ENCODE measurements at regions not wholly inside any gene's neighbourhood (a gene's known extent, or its start where the extent isn't known, plus 50 kb on each side); places are given as distances from the start of the nearest gene placed in this dataset.

DNA sequence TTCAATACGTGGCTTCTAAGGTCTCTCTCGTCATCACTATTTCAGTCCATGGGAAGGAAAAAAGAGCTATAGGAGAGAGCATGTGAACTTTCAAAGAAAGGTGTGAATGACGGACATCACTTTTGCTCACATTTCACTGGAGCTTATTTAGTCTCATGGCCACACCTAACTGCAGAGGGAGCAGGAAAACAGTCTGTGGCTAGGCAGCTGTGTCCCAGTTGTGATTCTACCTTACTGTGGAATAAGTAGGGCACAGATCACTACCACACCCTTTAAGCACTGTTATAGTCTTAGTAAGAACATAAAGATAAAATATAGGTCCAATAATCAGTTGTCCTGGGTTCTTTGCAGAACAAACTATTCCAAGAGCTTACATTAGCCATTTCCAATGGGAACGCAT, 192.9 kb downstream of the NRIP1 start:
- Histone ChIP-seq H3K4me3 (ENCODE audit: low read depth, low read length) (no peak overlapping the region), H3K27ac (ENCODE audit: low read depth, low read length) (no peak overlapping the region), H3K36me3 (ENCODE audit: control insufficient read depth, insufficient read depth, low read length) (no peaks in the 10 kb centered on the region), H3K9me3 (ENCODE audit: control insufficient read depth, insufficient read depth, low read length) (no peaks in the 10 kb centered on the region), H3K4me1 (ENCODE audit: control insufficient read depth, insufficient read depth, low read length) (peaks cover 3% of the 10 kb centered on the region), H3K27me3 (ENCODE audit: control insufficient read depth, insufficient read depth, low read length) (no peaks in the 10 kb centered on the region)
- DNase-seq (ENCODE audit: low read depth in 4 of 6, low spot score in 6 of 6): no peak
- WGBS (ENCODE audit: insufficient coverage): 100% methylated on average over 3 of the region's 4 CpGs

DNA sequence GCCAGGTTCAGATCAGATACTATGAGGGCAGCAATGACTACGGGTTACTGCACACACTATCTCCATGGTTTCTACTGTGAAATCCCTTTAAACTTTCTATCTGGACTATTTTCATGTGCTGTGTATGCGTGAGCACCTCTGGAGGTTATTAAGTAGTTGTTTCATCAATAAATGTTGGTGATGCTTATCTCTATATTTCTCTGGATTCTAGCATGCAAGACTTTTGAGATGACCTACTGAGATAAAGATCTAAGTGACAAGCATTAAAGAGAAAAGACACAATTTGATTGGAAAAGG, 194.0 kb downstream of the NRIP1 start:
- no peaks in the 10 kb centered on the region for H3K36me3 ChIP-seq (ENCODE audit: control insufficient read depth, insufficient read depth, low read length)
- no peaks in the 10 kb centered on the region for H3K4me1 ChIP-seq (ENCODE audit: control insufficient read depth, insufficient read depth, low read length)
- no CpG with 5 or more reads among the region's 2 CpGs for WGBS (ENCODE audit: insufficient coverage)
- no peaks in the 10 kb centered on the region for H3K9me3 ChIP-seq (ENCODE audit: control insufficient read depth, insufficient read depth, low read length)
- no peaks in the 10 kb centered on the region for H3K27me3 ChIP-seq (ENCODE audit: control insufficient read depth, insufficient read depth, low read length)
- H3K4me3 ChIP-seq (ENCODE audit: low read depth, low read length): no peak overlapping the region
- H3K27ac ChIP-seq (ENCODE audit: low read depth, low read length): no peak overlapping the region
- DNase-seq (ENCODE audit: low read depth in 4 of 6, low spot score in 6 of 6): no peak

DNA sequence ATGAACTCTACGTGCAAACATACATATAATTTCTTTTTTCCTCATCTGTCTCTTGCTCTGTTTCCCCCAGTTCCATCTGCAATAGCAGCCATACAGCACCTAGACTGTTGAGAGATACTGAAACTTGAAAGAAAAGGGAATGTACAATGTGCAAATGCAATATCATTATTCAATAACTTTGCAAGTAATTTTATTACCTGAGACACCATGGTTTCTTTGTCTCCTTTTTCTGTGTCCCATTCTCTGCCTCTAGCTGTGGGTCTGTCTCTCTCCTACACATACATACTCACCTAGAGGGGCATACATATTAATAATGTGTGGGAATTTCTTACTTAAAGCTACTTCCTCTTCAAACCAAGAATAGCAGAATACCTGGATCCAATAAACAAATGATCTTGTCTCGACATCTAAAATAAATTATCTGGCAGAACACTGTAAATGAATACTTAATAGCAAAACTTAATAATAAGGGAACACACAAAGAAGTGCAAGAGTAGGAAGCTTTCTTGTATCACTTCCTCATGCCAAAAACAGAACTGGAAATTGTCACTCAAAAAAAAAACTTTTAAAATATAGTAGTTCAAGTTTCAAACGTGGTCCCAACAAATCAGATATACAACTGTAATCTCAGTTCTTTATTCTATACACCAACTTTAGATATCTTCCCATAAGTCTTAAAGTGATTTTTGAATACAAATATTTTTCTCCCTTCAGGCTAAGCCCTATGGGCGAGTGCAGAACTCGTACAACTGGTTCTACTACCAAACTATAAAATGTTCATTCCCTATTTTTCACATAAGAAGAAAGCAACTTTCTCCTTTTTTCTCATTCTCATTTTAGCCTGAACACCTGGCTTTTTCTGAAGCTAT, 194.6 kb downstream of the NRIP1 start:
- Histone ChIP-seq H3K4me1 (ENCODE audit: control insufficient read depth, insufficient read depth, low read length) (no peaks in the 10 kb centered on the region), H3K36me3 (ENCODE audit: control insufficient read depth, insufficient read depth, low read length) (no peaks in the 10 kb centered on the region), H3K9me3 (ENCODE audit: control insufficient read depth, insufficient read depth, low read length) (no peaks in the 10 kb centered on the region), H3K4me3 (ENCODE audit: low read depth, low read length) (no peak overlapping the region), H3K27me3 (ENCODE audit: control insufficient read depth, insufficient read depth, low read length) (no peaks in the 10 kb centered on the region), H3K27ac (ENCODE audit: low read depth, low read length) (no peak overlapping the region)
- 69% methylated on average over 2 of the region's 5 CpGs for WGBS (ENCODE audit: insufficient coverage)
- DNase-seq (ENCODE audit: low read depth in 4 of 6, low spot score in 6 of 6): no peak

DNA sequence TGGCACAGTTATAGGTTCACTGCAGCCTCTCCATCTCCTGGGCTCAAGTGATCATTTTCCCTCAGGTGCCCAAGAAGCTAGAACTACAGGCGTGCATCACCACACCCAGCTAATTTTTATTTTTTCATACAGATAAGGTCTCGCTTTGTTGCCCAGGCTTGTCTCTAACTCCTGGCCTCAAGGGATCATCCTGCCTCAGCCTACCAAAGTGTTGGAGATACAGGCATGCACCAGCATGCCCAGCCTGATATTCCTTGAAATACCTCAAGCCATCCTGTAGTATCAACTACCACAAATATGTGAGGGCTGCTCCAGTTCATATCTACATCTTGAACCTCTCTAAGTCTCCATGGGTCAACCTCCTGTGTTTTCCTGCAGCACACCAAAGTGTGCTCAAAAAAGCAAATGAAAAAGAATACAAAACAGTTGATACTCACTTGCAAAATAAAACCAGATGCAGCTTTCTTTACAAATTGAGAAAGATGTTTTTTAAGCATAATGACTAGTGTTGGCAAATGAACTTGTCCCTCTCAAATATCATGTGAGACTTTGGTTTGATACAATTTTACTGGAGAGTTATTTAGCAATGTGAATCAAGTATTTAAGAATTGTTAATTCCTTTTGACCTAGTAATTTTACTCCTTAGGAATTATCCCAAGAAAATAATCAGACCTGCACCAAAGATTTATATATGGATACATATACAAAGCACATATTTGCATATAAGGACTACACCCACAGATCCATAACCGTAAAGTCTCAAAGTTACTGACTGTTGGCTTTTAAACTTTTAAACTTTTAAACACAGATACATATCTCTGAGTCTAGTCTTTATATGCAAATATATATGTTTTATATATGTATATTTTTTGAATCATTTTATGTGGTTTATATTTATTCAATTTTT, 197.7 kb downstream of the NRIP1 start:
- H3K4me3 ChIP-seq (ENCODE audit: low read depth, low read length): no peak overlapping the region
- H3K27me3 ChIP-seq (ENCODE audit: control insufficient read depth, insufficient read depth, low read length): no peaks in the 10 kb centered on the region
- DNase-seq (ENCODE audit: low read depth in 4 of 6, low spot score in 6 of 6): no peak
- H3K9me3 ChIP-seq (ENCODE audit: control insufficient read depth, insufficient read depth, low read length): no peaks in the 10 kb centered on the region
- no peaks in the 10 kb centered on the region for H3K4me1 ChIP-seq (ENCODE audit: control insufficient read depth, insufficient read depth, low read length)
- no peaks in the 10 kb centered on the region for H3K36me3 ChIP-seq (ENCODE audit: control insufficient read depth, insufficient read depth, low read length)
- H3K27ac ChIP-seq (ENCODE audit: low read depth, low read length): no peak overlapping the region
- WGBS (ENCODE audit: insufficient coverage): 95% methylated on average over 2 of the region's 3 CpGs

DNA sequence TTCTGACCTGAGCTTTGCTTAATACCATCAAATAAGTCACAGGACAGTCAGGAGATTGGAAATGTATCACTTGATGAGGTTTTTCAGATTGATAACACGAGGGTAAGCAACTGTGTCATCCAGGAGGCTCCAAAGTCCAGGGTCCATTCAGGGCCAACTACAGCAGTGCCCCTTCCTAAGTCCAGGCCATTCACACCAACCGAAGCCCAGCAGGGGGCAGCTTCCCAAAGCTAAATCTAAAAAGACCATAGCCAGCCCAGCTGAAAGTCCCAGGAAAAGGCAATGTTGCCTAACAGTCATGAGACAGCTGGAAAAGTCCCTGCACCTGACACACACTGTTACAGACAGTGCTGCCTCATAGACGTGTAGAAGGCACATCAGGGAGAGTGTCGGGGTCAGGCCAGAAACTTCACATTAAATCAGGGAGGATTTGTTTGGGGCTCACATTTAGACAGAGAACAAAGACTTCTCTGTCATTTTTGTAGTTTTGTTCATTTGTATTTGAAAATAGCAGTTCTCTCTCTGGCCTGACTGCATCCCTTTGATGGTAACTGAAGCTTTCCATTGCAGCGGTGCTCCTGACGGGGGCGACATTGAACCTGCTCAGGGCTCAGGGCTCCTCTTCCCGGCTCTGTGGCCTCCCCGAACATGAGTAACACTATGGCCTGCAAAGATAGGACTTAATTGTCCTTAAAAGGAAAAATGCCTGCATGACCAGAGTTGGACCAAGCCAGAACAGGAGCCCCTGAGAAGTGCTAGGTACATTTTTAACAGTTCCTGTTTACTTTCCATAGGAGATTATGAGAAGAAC, 200.4 kb downstream of the NRIP1 start:
- Histone ChIP-seq H3K9me3 (ENCODE audit: control insufficient read depth, insufficient read depth, low read length) (peaks cover 2% of the 10 kb centered on the region), H3K27ac (ENCODE audit: low read depth, low read length) (no peak overlapping the region), H3K4me3 (ENCODE audit: low read depth, low read length) (no peak overlapping the region), H3K36me3 (ENCODE audit: control insufficient read depth, insufficient read depth, low read length) (no peaks in the 10 kb centered on the region), H3K4me1 (ENCODE audit: control insufficient read depth, insufficient read depth, low read length) (no peaks in the 10 kb centered on the region), H3K27me3 (ENCODE audit: control insufficient read depth, insufficient read depth, low read length) (no peaks in the 10 kb centered on the region)
- DNase-seq (ENCODE audit: low read depth in 4 of 6, low spot score in 6 of 6): peak in 3 of 6 donors; percentile 26 to 76 (median 69)
- WGBS (ENCODE audit: insufficient coverage): 36% methylated on average over 8 of the region's 9 CpGs

DNA sequence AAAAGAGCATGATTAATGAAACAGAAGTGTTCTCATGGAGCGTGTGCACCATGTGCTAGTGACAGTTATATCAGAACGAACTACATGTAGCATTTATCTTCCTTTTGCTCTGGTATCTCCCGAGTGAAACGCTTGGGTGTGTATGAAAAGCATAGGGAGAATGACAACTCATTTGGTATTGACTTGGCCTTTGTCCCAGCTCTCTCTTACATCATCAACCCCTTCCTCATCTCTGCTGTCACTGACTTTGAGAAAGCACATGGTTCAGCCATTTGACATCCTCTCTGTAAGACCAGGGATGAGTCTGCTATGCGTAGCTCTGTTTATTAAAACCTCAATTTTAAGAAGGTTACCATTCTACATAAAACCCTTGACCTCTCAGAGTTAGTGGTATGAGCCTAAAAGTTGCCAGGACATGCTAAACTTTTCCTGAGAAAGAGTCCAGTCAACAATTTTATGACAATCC, 201.0 kb downstream of the NRIP1 start:
- Histone ChIP-seq H3K27me3 (ENCODE audit: control insufficient read depth, insufficient read depth, low read length) (no peaks in the 10 kb centered on the region), H3K27ac (ENCODE audit: low read depth, low read length) (no peak overlapping the region), H3K36me3 (ENCODE audit: control insufficient read depth, insufficient read depth, low read length) (no peaks in the 10 kb centered on the region), H3K9me3 (ENCODE audit: control insufficient read depth, insufficient read depth, low read length) (peaks cover 2% of the 10 kb centered on the region), H3K4me3 (ENCODE audit: low read depth, low read length) (no peak overlapping the region), H3K4me1 (ENCODE audit: control insufficient read depth, insufficient read depth, low read length) (no peaks in the 10 kb centered on the region)
- no CpG with 5 or more reads among the region's 5 CpGs for WGBS (ENCODE audit: insufficient coverage)
- no peak for DNase-seq (ENCODE audit: low read depth in 4 of 6, low spot score in 6 of 6)

DNA sequence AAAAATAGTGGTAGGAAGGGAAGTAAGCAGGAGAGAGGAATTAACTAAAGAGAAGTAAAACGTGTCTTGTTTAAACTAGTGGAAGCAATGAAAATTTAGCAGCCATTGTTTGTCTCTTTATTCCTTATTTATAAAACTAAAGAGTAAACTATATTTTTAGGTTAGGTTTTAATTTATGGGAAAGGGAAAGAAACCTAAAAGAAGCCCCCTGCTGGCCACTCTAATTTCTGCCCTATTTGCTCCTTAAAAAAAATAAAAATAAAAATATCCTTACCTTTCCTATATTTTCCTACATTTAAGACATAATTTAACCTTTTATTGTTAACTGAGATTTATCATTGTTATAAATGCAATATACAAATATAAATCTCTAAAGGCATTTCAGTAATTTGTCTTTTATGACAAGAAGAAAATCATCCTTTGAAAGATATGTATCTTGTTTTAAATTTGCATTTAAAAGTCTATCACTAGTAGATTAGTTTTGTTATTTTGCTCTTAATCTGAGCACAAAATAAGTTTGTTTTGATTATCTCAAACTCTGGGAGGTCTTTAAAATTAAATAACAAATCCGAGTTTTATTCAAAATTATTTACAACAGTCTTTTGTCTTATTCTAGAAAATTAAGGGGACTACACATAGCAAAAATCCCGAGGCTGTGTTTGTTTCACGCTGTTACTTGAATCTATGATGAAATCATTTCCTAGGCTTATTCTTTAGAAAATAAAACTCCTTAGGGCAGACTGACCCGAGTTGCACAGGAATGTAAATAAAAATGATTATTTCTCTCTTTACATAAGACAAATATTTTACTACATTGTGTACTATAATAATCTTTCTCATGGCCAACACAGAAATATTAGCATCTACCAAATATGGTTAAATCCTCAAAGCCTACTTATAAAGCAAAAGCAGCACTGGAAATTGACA, 201.7 kb downstream of the NRIP1 start:
- no CpG with 5 or more reads among the region's 5 CpGs for WGBS (ENCODE audit: insufficient coverage)
- DNase-seq (ENCODE audit: low read depth in 4 of 6, low spot score in 6 of 6): no peak
- Histone ChIP-seq H3K36me3 (ENCODE audit: control insufficient read depth, insufficient read depth, low read length) (no peaks in the 10 kb centered on the region), H3K27ac (ENCODE audit: low read depth, low read length) (no peak overlapping the region), H3K4me3 (ENCODE audit: low read depth, low read length) (no peak overlapping the region), H3K27me3 (ENCODE audit: control insufficient read depth, insufficient read depth, low read length) (no peaks in the 10 kb centered on the region), H3K4me1 (ENCODE audit: control insufficient read depth, insufficient read depth, low read length) (no peaks in the 10 kb centered on the region), H3K9me3 (ENCODE audit: control insufficient read depth, insufficient read depth, low read length) (peaks cover 2% of the 10 kb centered on the region)

DNA sequence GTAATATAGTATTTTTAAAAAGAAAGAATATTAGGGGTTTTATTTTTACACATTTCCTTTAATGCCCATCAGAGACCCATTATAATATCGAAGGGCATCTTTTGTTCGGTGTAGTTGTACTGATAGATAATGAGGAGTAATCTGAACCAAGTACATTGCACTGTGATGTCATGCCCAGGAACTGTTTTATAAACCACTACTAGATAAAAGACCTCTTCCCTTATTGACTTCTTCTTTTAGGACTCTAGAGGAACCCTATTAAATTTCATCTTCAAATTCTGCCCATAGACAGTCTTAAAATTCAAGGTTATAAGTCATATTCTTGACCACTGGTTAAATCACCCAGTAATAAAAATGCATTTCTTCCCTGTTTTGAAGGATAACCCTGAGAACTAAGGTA, 206.5 kb downstream of the NRIP1 start:
- H3K27me3 ChIP-seq (ENCODE audit: control insufficient read depth, insufficient read depth, low read length): no peaks in the 10 kb centered on the region
- no peaks in the 10 kb centered on the region for H3K4me1 ChIP-seq (ENCODE audit: control insufficient read depth, insufficient read depth, low read length)
- no peak for DNase-seq (ENCODE audit: low read depth in 4 of 6, low spot score in 6 of 6)
- H3K27ac ChIP-seq (ENCODE audit: low read depth, low read length): no peak overlapping the region
- H3K4me3 ChIP-seq (ENCODE audit: low read depth, low read length): no peak overlapping the region
- no CpG with 5 or more reads among the region's 2 CpGs for WGBS (ENCODE audit: insufficient coverage)
- peaks cover 2% of the 10 kb centered on the region for H3K9me3 ChIP-seq (ENCODE audit: control insufficient read depth, insufficient read depth, low read length)
- no peaks in the 10 kb centered on the region for H3K36me3 ChIP-seq (ENCODE audit: control insufficient read depth, insufficient read depth, low read length)

Data from spinal cord (tissue), 9 donors.